ENCODE measurements at regions not wholly inside any gene's neighbourhood (a gene's known extent, or its start where the extent isn't known, plus 50 kb on each side); places are given as distances from the start of the nearest gene placed in this dataset.

DNA sequence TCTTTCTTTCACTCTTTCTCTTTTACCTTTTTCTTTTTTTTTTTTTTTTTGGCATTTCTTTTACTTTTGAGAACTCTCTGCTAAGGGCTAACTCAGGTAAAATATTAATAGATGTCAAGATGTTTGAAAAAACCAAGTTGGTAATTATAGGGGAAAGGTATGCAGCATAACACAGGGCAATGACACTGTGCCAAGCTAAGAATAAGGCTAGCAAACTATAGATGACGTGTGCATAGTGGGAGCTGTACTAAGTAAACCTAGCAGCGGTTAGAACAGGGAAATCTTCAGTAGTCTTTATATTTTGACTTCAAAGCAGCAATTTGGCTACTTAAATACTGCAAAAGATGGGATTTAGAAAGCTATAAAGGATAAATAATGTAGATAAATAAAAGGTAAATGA, 415.4 kb upstream of the RGPD4 start:
- TF ChIP-seq, protein P1, sequence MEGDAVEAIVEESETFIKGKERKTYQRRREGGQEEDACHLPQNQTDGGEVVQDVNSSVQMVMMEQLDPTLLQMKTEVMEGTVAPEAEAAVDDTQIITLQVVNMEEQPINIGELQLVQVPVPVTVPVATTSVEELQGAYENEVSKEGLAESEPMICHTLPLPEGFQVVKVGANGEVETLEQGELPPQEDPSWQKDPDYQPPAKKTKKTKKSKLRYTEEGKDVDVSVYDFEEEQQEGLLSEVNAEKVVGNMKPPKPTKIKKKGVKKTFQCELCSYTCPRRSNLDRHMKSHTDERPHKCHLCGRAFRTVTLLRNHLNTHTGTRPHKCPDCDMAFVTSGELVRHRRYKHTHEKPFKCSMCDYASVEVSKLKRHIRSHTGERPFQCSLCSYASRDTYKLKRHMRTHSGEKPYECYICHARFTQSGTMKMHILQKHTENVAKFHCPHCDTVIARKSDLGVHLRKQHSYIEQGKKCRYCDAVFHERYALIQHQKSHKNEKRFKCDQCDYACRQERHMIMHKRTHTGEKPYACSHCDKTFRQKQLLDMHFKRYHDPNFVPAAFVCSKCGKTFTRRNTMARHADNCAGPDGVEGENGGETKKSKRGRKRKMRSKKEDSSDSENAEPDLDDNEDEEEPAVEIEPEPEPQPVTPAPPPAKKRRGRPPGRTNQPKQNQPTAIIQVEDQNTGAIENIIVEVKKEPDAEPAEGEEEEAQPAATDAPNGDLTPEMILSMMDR (IDR thresholded peaks at IDR 0.05): no peak
- TF ChIP-seq POLR2AphosphoS5 (IDR thresholded peaks at IDR 0.05): no peak
